ENCODE measurements at regions not wholly inside any gene's neighbourhood (a gene's known extent, or its start where the extent isn't known, plus 50 kb on each side); places are given as distances from the start of the nearest gene placed in this dataset.

DNA sequence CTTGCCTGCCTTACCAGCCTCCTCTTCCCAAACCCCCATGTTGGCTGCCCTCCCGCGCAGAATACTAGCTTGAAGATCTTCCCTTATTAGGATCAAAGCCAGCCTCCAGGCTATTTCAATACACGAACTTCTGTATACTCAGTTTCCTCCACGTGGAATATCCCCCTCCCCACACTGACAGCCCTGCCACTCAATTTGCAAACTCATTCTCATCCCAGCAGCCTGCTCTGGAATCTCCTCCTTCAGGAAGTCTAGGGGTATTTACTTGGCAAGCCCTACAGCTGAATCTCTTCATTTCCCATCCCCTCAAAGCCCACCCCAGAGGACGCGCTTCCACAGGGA is 157.0 kb upstream of the SMIM23 start:
- DNase-seq (ENCODE audit: low spot score) = no peak
- TF ChIP-seq, protein P1, sequence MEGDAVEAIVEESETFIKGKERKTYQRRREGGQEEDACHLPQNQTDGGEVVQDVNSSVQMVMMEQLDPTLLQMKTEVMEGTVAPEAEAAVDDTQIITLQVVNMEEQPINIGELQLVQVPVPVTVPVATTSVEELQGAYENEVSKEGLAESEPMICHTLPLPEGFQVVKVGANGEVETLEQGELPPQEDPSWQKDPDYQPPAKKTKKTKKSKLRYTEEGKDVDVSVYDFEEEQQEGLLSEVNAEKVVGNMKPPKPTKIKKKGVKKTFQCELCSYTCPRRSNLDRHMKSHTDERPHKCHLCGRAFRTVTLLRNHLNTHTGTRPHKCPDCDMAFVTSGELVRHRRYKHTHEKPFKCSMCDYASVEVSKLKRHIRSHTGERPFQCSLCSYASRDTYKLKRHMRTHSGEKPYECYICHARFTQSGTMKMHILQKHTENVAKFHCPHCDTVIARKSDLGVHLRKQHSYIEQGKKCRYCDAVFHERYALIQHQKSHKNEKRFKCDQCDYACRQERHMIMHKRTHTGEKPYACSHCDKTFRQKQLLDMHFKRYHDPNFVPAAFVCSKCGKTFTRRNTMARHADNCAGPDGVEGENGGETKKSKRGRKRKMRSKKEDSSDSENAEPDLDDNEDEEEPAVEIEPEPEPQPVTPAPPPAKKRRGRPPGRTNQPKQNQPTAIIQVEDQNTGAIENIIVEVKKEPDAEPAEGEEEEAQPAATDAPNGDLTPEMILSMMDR (conservative IDR thresholded peaks at IDR 0.05; ENCODE audit: low read length) = no peak
- TF ChIP-seq EZH2phosphoT487 (IDR thresholded peaks at IDR 0.05; ENCODE audit: borderline replicate concordance, low read depth, low read length) = no peak
- no TSS peak for BruUV-seq (replicated peaks)
- Histone ChIP-seq H2AFZ (ENCODE audit: low read length) (no peak overlapping the region), H3K4me3 (ENCODE audit: low read depth, low read length, poor library complexity, severe bottlenecking) (no peak overlapping the region), H3K4me2 (ENCODE audit: low read length) (no peak overlapping the region), H4K20me1 (ENCODE audit: insufficient read depth, low read length) (no peaks in the 10 kb centered on the region; the same call in 1 of the 2 replicates), H3K9me2 (ENCODE audit: insufficient read depth, low read length) (no peaks in the 10 kb centered on the region), H3K36me3 (ENCODE audit: insufficient read depth, low read length) (no peaks in the 10 kb centered on the region), H3K79me2 (ENCODE audit: insufficient read depth, low read depth, low read length) (no peaks in the 10 kb centered on the region), H3K27ac (ENCODE audit: low read depth, low read length, poor library complexity, severe bottlenecking) (no peak overlapping the region), H3K9me3 (ENCODE audit: low read length) (no peaks in the 10 kb centered on the region), H3K4me1 (ENCODE audit: insufficient read depth, low read length, poor library complexity, severe bottlenecking) (peaks cover 4% of the 10 kb centered on the region)
- intact Hi-C loops (cut with micrococcal nuclease; ENCODE audit: unreplicated experiment) = no loop called here
- POLR2A ChIA-PET = no interaction called here
- CTCF ChIA-PET (ENCODE audit: unreplicated experiment) = no interaction called here

DNA sequence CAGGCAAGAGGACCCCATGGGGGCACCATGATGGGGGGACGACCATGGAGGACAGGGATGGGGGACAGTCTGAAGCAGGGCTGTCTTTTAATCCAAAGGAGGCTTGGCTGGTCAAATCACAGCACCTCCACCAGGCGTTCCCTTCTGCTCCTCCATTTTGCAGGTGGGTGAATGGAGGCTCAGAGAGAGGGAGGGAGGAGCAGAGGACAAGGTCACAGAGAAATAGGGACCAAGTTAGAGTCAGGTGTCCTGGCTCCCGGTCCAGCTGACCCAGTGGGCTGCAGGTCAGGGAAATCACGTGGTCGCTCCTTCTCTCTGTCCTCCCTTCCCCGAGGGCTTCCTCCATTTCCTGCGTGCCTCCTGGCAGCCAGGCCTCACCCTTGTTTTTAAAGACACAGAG is 156.4 kb upstream of the SMIM23 start:
- no peaks in the 10 kb centered on the region for H3K36me3 ChIP-seq (ENCODE audit: insufficient read depth, low read length)
- no peak overlapping the region for H3K4me2 ChIP-seq (ENCODE audit: low read length)
- H3K9me3 ChIP-seq (ENCODE audit: low read length) = no peaks in the 10 kb centered on the region
- peaks cover 11% of the 10 kb centered on the region for H3K4me1 ChIP-seq (ENCODE audit: insufficient read depth, low read length, poor library complexity, severe bottlenecking)
- intact Hi-C loops (cut with micrococcal nuclease; ENCODE audit: unreplicated experiment) = no loop called here
- no peak for DNase-seq (ENCODE audit: low spot score)
- POLR2A ChIA-PET = no interaction called here
- CTCF ChIA-PET (ENCODE audit: unreplicated experiment) = no interaction called here
- H2AFZ ChIP-seq (ENCODE audit: low read length) = no peak overlapping the region
- H3K4me3 ChIP-seq (ENCODE audit: low read depth, low read length, poor library complexity, severe bottlenecking) = no peak overlapping the region
- H3K27ac ChIP-seq (ENCODE audit: low read depth, low read length, poor library complexity, severe bottlenecking) = no peak overlapping the region
- no peaks in the 10 kb centered on the region for H3K79me2 ChIP-seq (ENCODE audit: insufficient read depth, low read depth, low read length)
- H3K9me2 ChIP-seq (ENCODE audit: insufficient read depth, low read length) = no peaks in the 10 kb centered on the region
- no TSS peak for BruUV-seq (replicated peaks)
- H4K20me1 ChIP-seq (ENCODE audit: insufficient read depth, low read length) = no peaks in the 10 kb centered on the region; the same call in 1 of the 2 replicates
- TF ChIP-seq EZH2phosphoT487 (IDR thresholded peaks at IDR 0.05; ENCODE audit: borderline replicate concordance, low read depth, low read length) = no peak
- TF ChIP-seq, protein P1 (conservative IDR thresholded peaks at IDR 0.05; ENCODE audit: low read length) = no peak

DNA sequence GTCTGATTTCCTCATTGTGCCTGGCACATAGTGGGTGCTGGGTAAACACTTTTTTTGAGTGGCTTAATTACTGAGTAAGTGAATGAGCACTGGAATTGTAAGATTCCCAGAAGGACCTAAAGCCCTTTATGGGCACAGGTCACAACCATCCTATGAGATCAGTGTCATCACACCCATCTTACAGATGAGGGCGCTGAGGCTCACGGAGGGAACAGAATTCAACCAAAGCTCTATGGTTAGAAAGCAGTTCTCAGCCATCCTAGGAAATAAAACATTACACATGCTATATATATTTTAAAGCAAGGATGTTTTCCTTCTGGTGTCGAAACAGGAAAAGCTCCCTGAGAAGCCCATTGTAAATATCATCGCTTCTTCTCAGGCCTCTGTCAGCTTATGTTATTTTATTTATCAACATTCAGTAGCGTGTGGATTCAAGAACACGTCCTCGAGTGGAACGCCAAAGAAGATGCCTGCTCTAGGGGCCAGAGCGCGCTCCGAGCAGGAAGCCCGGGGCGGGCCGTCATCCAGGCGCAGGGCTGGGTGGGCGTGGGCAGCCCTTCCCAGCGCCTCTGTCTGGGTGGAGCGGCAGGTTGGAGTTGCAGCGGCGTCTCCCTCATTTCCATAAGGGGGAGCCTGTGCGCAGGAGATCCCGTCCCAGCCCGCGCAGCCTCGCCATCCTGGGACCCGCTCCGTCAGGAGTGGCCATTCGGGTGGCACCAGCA is 155.8 kb upstream of the SMIM23 start:
- TF ChIP-seq, protein P1 (conservative IDR thresholded peaks at IDR 0.05; ENCODE audit: low read length) = peak; percentile 39
- no peak for TF ChIP-seq EZH2phosphoT487 (IDR thresholded peaks at IDR 0.05; ENCODE audit: borderline replicate concordance, low read depth, low read length)
- H3K4me1 ChIP-seq (ENCODE audit: insufficient read depth, low read length, poor library complexity, severe bottlenecking) = peaks cover 15% of the 10 kb centered on the region
- intact Hi-C loops (cut with micrococcal nuclease; ENCODE audit: unreplicated experiment) = no loop called here
- ChIA-PET CTCF (ENCODE audit: unreplicated experiment) (no interaction called here), POLR2A (no interaction called here)
- H3K36me3 ChIP-seq (ENCODE audit: insufficient read depth, low read length) = no peaks in the 10 kb centered on the region
- no peak overlapping the region for H3K4me3 ChIP-seq (ENCODE audit: low read depth, low read length, poor library complexity, severe bottlenecking)
- no peaks in the 10 kb centered on the region for H3K79me2 ChIP-seq (ENCODE audit: insufficient read depth, low read depth, low read length)
- DNase-seq (ENCODE audit: low spot score) = no peak
- no peak overlapping the region for H3K4me2 ChIP-seq (ENCODE audit: low read length)
- no peaks in the 10 kb centered on the region for H3K9me2 ChIP-seq (ENCODE audit: insufficient read depth, low read length)
- H3K27ac ChIP-seq (ENCODE audit: low read depth, low read length, poor library complexity, severe bottlenecking) = no peak overlapping the region
- no peak overlapping the region for H2AFZ ChIP-seq (ENCODE audit: low read length)
- no peaks in the 10 kb centered on the region; the same call in 1 of the 2 replicates for H4K20me1 ChIP-seq (ENCODE audit: insufficient read depth, low read length)
- BruUV-seq (replicated peaks) = no TSS peak
- H3K9me3 ChIP-seq (ENCODE audit: low read length) = no peaks in the 10 kb centered on the region

All from OCI-LY7 (cell line).